ENCODE measurements at regions not wholly inside any gene's neighbourhood (a gene's known extent, or its start where the extent isn't known, plus 50 kb on each side); places are given as distances from the start of the nearest gene placed in this dataset.
"Not testable (repeated sequence)": the region's sequence is repeated elsewhere in the genome, so short reads cannot be mapped to it uniquely, and the experiment has no call there.

DNA sequence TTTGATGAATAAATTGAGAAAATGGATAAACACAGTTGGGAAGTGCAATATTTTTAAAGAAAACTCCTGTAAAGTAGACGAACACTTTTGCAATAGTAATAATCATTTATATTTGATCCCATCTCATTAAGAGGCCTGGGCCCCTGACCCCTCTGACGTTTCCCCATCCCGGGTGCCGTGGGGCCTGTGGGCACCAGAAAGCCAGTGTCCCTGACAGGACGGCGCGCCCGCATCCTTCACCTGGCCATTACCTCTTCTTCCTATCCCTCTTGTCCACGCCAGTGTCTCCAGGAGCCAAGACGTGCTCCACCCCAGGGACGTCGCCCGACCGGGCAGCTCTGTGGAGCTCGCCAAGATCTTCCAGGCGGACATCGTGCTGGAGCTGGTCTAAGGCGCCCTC lies 147.4 kb downstream of the USP22 start:
- TF ChIP-seq, protein P1, sequence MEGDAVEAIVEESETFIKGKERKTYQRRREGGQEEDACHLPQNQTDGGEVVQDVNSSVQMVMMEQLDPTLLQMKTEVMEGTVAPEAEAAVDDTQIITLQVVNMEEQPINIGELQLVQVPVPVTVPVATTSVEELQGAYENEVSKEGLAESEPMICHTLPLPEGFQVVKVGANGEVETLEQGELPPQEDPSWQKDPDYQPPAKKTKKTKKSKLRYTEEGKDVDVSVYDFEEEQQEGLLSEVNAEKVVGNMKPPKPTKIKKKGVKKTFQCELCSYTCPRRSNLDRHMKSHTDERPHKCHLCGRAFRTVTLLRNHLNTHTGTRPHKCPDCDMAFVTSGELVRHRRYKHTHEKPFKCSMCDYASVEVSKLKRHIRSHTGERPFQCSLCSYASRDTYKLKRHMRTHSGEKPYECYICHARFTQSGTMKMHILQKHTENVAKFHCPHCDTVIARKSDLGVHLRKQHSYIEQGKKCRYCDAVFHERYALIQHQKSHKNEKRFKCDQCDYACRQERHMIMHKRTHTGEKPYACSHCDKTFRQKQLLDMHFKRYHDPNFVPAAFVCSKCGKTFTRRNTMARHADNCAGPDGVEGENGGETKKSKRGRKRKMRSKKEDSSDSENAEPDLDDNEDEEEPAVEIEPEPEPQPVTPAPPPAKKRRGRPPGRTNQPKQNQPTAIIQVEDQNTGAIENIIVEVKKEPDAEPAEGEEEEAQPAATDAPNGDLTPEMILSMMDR (IDR thresholded peaks at IDR 0.05), result not testable (repeated sequence)
- not testable (repeated sequence) for TF ChIP-seq POLR2AphosphoS5, EP300 (IDR thresholded peaks at IDR 0.05)

Data from esophagus muscularis mucosa (tissue), 4 donors.